ENCODE measurements at regions not wholly inside any gene's neighbourhood (a gene's known extent, or its start where the extent isn't known, plus 50 kb on each side); places are given as distances from the start of the nearest gene placed in this dataset.

DNA sequence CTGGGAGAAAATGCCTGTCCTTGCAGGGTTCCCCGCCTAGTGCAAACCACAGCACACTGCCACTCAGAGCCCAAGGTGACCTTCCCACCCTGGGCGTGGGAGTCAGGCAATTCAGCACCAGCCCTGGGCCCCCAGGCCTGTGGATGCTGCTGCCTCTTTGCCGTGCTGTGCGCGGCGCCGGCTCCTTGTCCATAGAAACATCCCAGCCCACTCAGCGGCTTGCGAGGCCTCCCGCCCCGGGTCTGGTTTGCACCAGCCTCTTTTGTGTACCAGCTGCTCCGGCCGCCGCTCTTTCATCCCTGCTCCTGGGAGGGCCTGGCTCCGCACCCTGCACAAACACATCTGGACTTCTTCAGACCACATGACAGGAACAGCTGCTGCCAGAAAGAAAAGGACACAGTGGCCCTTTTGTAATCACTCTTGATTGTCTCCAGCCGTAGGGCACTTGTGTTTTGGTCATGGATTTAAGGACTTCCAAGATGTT lies 75.4 kb upstream of the SDK2 start:
- 30 to 39% (median 32%) methylated on average over 16 of the region's 16 CpGs for whole genome bisulfite sequencing, 3 donors
- no peak for TF ChIP-seq CTCF (IDR thresholded peaks at IDR 0.05)
- DNase-seq (no peak), ATAC-seq (no peak)
- Histone ChIP-seq H3K4me3 (no peak overlapping the region), H3K27ac (no peak overlapping the region), H3K9me3 (no peaks in the 10 kb centered on the region), H3K4me1 (no peaks in the 10 kb centered on the region), H3K36me3 (ENCODE audit: insufficient read depth in 1 of 2, low read depth in 1 of 2) (no peaks in the 10 kb centered on the region), H3K27me3 (ENCODE audit: insufficient read depth in 3 of 3, low read length in 2 of 3) (peaks cover 0 to 25% (median 7%) of the 10 kb centered on the region in 3 donors)
- intact Hi-C loops (cut with DNase I) = no loop called here

- H3K27ac ChIP-seq = no peak overlapping the region
- no peaks in the 10 kb centered on the region for H3K4me1 ChIP-seq
- no peaks in the 10 kb centered on the region for H3K36me3 ChIP-seq (ENCODE audit: insufficient read depth in 1 of 2, low read depth in 1 of 2)
- intact Hi-C loops (cut with DNase I) = no loop called here
- no peak overlapping the region for H3K4me3 ChIP-seq
- DNase-seq (no peak), ATAC-seq (no peak)
- no peaks in the 10 kb centered on the region for H3K9me3 ChIP-seq
- no peak for TF ChIP-seq CTCF (IDR thresholded peaks at IDR 0.05)
- H3K27me3 ChIP-seq (ENCODE audit: insufficient read depth in 3 of 3, low read length in 2 of 3) = peaks cover 0 to 25% (median 7%) of the 10 kb centered on the region in 3 donors
- 55 to 74% (median 62%) methylated on average over 10 of the region's 10 CpGs for WGBS, 3 donors
These were observed 76.1 kb upstream of the SDK2 start for GRCh38 chr17:73720187-73720834.

DNA sequence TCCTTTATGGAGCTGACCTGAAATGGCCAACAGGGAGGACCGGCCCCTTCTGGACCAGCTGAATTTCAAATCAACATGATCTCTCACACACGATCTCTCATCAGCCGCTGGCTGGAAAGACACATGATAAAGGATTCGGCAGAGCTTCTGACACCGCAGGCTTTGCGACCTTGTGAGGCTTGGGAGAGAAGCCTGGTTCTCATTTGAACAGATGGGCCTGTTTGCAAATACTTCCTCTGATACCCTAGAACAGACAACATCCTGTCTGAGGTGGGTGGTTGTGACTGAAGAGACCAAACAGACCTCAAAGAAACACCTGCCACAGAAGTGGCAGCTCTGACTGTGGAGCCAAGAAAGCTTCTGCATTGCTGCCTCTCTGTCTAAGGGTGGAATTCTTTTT lies 77.9 kb upstream of the SDK2 start:
- Histone ChIP-seq H3K36me3 (ENCODE audit: insufficient read depth in 1 of 2, low read depth in 1 of 2) (no peaks in the 10 kb centered on the region), H3K4me3 (no peak overlapping the region), H3K27me3 (ENCODE audit: insufficient read depth in 3 of 3, low read length in 2 of 3) (peaks cover 0 to 25% (median 7%) of the 10 kb centered on the region in 3 donors), H3K27ac (no peak overlapping the region), H3K9me3 (no peaks in the 10 kb centered on the region), H3K4me1 (no peaks in the 10 kb centered on the region)
- 79 to 81% (median 80%) methylated on average over 6 of the region's 6 CpGs for WGBS, 3 donors
- intact Hi-C loops (cut with DNase I) = no loop called here
- ATAC-seq (no peak), DNase-seq (no peak)
- TF ChIP-seq CTCF (IDR thresholded peaks at IDR 0.05) = no peak

- no peaks in the 10 kb centered on the region for H3K4me1 ChIP-seq
- no peaks in the 10 kb centered on the region for H3K9me3 ChIP-seq
- H3K36me3 ChIP-seq (ENCODE audit: insufficient read depth in 1 of 2, low read depth in 1 of 2) = no peaks in the 10 kb centered on the region
- DNase-seq = no peak
- ATAC-seq = no peak
- WGBS, 3 donors = 74 to 81% (median 77%) methylated on average over 4 of the region's 4 CpGs
- H3K4me3 ChIP-seq = no peak overlapping the region
- intact Hi-C loops (cut with DNase I) = no loop called here
- H3K27me3 ChIP-seq (ENCODE audit: insufficient read depth in 3 of 3, low read length in 2 of 3) = peaks cover 0 to 20% (median 7%) of the 10 kb centered on the region in 3 donors
- no peak for TF ChIP-seq CTCF (IDR thresholded peaks at IDR 0.05)
- no peak overlapping the region for H3K27ac ChIP-seq
These were observed 79.1 kb upstream of the SDK2 start for GRCh38 chr17:73723317-73723716.

- intact Hi-C loops (cut with DNase I) = no loop called here
- no peaks in the 10 kb centered on the region for H3K36me3 ChIP-seq (ENCODE audit: insufficient read depth in 1 of 2, low read depth in 1 of 2)
- H3K4me1 ChIP-seq = no peaks in the 10 kb centered on the region
- TF ChIP-seq CTCF (IDR thresholded peaks at IDR 0.05) = no peak
- no peak overlapping the region for H3K27ac ChIP-seq
- H3K4me3 ChIP-seq = no peak overlapping the region
- H3K27me3 ChIP-seq (ENCODE audit: insufficient read depth in 3 of 3, low read length in 2 of 3) = peaks cover 0 to 12% (median 6%) of the 10 kb centered on the region in 3 donors
- H3K9me3 ChIP-seq = no peaks in the 10 kb centered on the region
- no peak for DNase-seq
- WGBS, 3 donors = 86 to 97% (median 91%) methylated on average over 5 of the region's 5 CpGs
- ATAC-seq = no peak
These were observed 80.1 kb upstream of the SDK2 start for GRCh38 chr17:73724341-73724740.

All from psoas muscle (tissue), 7 donors.